ENCODE measurements at regions not wholly inside any gene's neighbourhood (a gene's known extent, or its start where the extent isn't known, plus 50 kb on each side); places are given as distances from the start of the nearest gene placed in this dataset.

GRCh38 chr12:27866373-27867101, 86.5 kb upstream of the MANSC4 start:
- no peaks in the 10 kb centered on the region for H4K20me1 ChIP-seq (ENCODE audit: insufficient read depth, low read length)
- H3K4me3 ChIP-seq (ENCODE audit: low read depth, low read length, poor library complexity, severe bottlenecking), result no peak overlapping the region
- H3F3A ChIP-seq (ENCODE audit: insufficient read depth, low read length), result no peaks in the 10 kb centered on the region
- H3K27me3 ChIP-seq (ENCODE audit: insufficient read depth, low read length), result no peaks in the 10 kb centered on the region
- no peak overlapping the region for H3K9ac ChIP-seq (ENCODE audit: low read length)
- TF ChIP-seq CTCF (IDR thresholded peaks at IDR 0.05; ENCODE audit: low read length) (no peak), EZH2 (IDR thresholded peaks at IDR 0.05; ENCODE audit: borderline replicate concordance, low read length) (no peak)
- H3K9me2 ChIP-seq (ENCODE audit: low read depth, low read length), result no peaks in the 10 kb centered on the region
- no peak overlapping the region for H2AFZ ChIP-seq (ENCODE audit: low read length)
- H3K9me3 ChIP-seq (ENCODE audit: low read length), result no peaks in the 10 kb centered on the region
- H3K4me2 ChIP-seq (ENCODE audit: low read length), result no peak overlapping the region
- no peaks in the 10 kb centered on the region; the same call in 1 of the 2 replicates for H3K36me3 ChIP-seq (ENCODE audit: insufficient read depth, low read length)
- no peak overlapping the region for H3K27ac ChIP-seq (ENCODE audit: low read depth, low read length, poor library complexity, severe bottlenecking)
- peaks cover 43% of the 10 kb centered on the region for H3K4me1 ChIP-seq (ENCODE audit: insufficient read depth, low read length, severe bottlenecking)
- H3K79me2 ChIP-seq (ENCODE audit: insufficient read depth, low read length), result no peaks in the 10 kb centered on the region

- H3K4me2 ChIP-seq (ENCODE audit: low read length), result no peak overlapping the region
- H3K27ac ChIP-seq (ENCODE audit: low read depth, low read length, poor library complexity, severe bottlenecking), result peak overlapping the region; percentile 95
- no peak overlapping the region for H3K9ac ChIP-seq (ENCODE audit: low read length)
Measured at GRCh38 chr12:27865421-27865820, 85.4 kb upstream of the MANSC4 start.

GRCh38 chr12:27864521-27864920, 84.5 kb upstream of the MANSC4 start:
- H3K4me2 ChIP-seq (ENCODE audit: low read length), result no peak overlapping the region
- no peaks in the 10 kb centered on the region for H3K36me3 ChIP-seq (ENCODE audit: insufficient read depth, low read length)
- no peaks in the 10 kb centered on the region for H3K9me2 ChIP-seq (ENCODE audit: low read depth, low read length)
- H3K9ac ChIP-seq (ENCODE audit: low read length), result no peak overlapping the region
- no peaks in the 10 kb centered on the region for H4K20me1 ChIP-seq (ENCODE audit: insufficient read depth, low read length)
- H3F3A ChIP-seq (ENCODE audit: insufficient read depth, low read length), result no peaks in the 10 kb centered on the region
- TF ChIP-seq CTCF (IDR thresholded peaks at IDR 0.05; ENCODE audit: low read length), result no peak
- no peak for TF ChIP-seq EZH2 (IDR thresholded peaks at IDR 0.05; ENCODE audit: borderline replicate concordance, low read length)
- no peaks in the 10 kb centered on the region for H3K79me2 ChIP-seq (ENCODE audit: insufficient read depth, low read length)
- H3K27ac ChIP-seq (ENCODE audit: low read depth, low read length, poor library complexity, severe bottlenecking), result peak overlapping the region; percentile 95
- H3K9me3 ChIP-seq (ENCODE audit: low read length), result no peaks in the 10 kb centered on the region
- H2AFZ ChIP-seq (ENCODE audit: low read length), result no peak overlapping the region
- H3K4me3 ChIP-seq (ENCODE audit: low read depth, low read length, poor library complexity, severe bottlenecking), result no peak overlapping the region
- no peaks in the 10 kb centered on the region for H3K27me3 ChIP-seq (ENCODE audit: insufficient read depth, low read length)
- H3K4me1 ChIP-seq (ENCODE audit: insufficient read depth, low read length, severe bottlenecking), result peaks cover 57% of the 10 kb centered on the region

More at GRCh38 chr12:27865421-27865820, 85.4 kb upstream of the MANSC4 start:
- Histone ChIP-seq H3K79me2 (ENCODE audit: insufficient read depth, low read length) (no peaks in the 10 kb centered on the region), H4K20me1 (ENCODE audit: insufficient read depth, low read length) (no peaks in the 10 kb centered on the region), H3K9me3 (ENCODE audit: low read length) (no peaks in the 10 kb centered on the region), H3F3A (ENCODE audit: insufficient read depth, low read length) (no peaks in the 10 kb centered on the region), H2AFZ (ENCODE audit: low read length) (peak overlapping the region; percentile 28; the same call in 1 of the 2 replicates), H3K27me3 (ENCODE audit: insufficient read depth, low read length) (no peaks in the 10 kb centered on the region), H3K4me3 (ENCODE audit: low read depth, low read length, poor library complexity, severe bottlenecking) (no peak overlapping the region), H3K36me3 (ENCODE audit: insufficient read depth, low read length) (no peaks in the 10 kb centered on the region), H3K4me1 (ENCODE audit: insufficient read depth, low read length, severe bottlenecking) (peaks cover 54% of the 10 kb centered on the region), H3K9me2 (ENCODE audit: low read depth, low read length) (no peaks in the 10 kb centered on the region)
- TF ChIP-seq EZH2 (IDR thresholded peaks at IDR 0.05; ENCODE audit: borderline replicate concordance, low read length), result no peak
- no peak for TF ChIP-seq CTCF (IDR thresholded peaks at IDR 0.05; ENCODE audit: low read length)
